Lower leg skin (tissue), 3 donors: ENCODE measurements at regions not wholly inside any gene's neighbourhood (a gene's known extent, or its start where the extent isn't known, plus 50 kb on each side); places are given as distances from the start of the nearest gene placed in this dataset.

Experiments
- CTCF ChIP-seq, 3 donors: fragments of 450-650 bp; IDR thresholded peaks; one replicate each; pipeline ENCODE4 v1.5.1; 2016; ENCODE audit warnings: antibody characterized with exemption in 3 of 3, mild to moderate bottlenecking in 3 of 3, moderate library complexity in 2 of 3
- POLR2A ChIP-seq, 2 donors: fragments of 450-650 bp; IDR thresholded peaks; one replicate each; pipeline ENCODE4 v1.6.1; 2016 to 2017; ENCODE audit warnings: antibody characterized with exemption in 2 of 2, mild to moderate bottlenecking in 1 of 2, moderate library complexity in 1 of 2

GRCh38 chr1:96034006-96034405 is 687.6 kb upstream of the PTBP2 start:
- TF ChIP-seq CTCF (IDR thresholded peaks at IDR 0.05) (no peak), POLR2A (IDR thresholded peaks at IDR 0.05) (no peak)
